ENCODE measurements at regions not wholly inside any gene's neighbourhood (a gene's known extent, or its start where the extent isn't known, plus 50 kb on each side); places are given as distances from the start of the nearest gene placed in this dataset.
A peak's percentile ranks its signal among the peaks of the same experiment; 100 is the strongest.
"Not testable (repeated sequence)": the region's sequence is repeated elsewhere in the genome, so short reads cannot be mapped to it uniquely, and the experiment has no call there.

DNA sequence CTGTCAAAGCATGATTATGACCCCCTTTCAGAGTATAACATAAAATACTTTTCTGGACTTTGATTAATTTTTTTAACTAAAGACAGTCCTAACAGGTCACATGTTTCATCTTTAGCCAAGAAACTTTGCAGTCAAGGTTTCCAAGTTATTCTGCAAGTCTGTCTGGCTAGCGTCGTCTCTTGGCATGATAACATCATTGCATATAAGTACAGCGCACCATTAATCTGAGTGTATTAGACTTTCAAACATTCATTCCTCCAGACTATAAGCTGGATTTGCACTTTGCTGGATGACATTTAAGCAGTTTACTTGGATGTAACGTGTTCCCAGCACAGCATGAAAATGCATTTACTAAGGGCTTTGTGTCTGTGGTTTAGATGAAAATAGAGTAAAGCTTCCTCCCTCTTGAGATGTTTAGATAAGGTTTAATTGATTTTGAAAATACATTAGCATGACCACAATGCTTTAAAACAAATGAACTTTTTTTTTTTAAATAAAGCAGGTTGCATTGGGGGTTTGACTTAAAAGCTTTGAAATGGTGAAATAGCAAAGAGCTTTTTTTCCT, 349.0 kb upstream of the MTPN start:
- no peak for DNase-seq (ENCODE audit: low read depth)

- no peak for DNase-seq (ENCODE audit: low read depth)
These were observed 348.4 kb upstream of the MTPN start for GRCh38 chr7:136325578-136325977.

- no peak for DNase-seq (ENCODE audit: low read depth)
These were observed 347.9 kb upstream of the MTPN start for GRCh38 chr7:136325027-136325426.

GRCh38 chr7:136324073-136324704, 347.0 kb upstream of the MTPN start:
- no peak for DNase-seq (ENCODE audit: low read depth)

GRCh38 chr7:136312592-136312991, 335.4 kb upstream of the MTPN start:
- DNase-seq (ENCODE audit: low read depth): no peak

GRCh38 chr7:136309407-136309806, 332.2 kb upstream of the MTPN start:
- no peak for DNase-seq (ENCODE audit: low read depth)

DNA sequence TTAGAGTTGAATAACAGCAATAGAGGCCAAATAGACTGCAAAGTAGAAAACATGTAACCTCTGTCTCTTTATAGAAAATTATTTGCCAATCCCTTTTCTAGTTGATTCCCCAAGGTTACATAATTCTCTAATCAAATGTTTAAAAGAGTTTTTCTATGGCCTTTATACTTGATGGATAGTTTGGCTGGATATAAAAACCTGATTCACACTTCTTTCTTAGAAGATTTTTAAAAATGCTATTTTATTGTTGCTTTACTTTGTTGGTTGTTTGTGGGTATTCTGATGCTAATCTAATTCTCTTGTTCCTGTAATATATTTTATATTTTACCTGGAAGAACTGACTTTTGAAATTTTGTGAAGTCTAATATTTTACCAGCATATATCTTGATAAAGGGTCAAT, 331.1 kb upstream of the MTPN start:
- no peak for DNase-seq (ENCODE audit: low read depth)

- DNase-seq (ENCODE audit: low read depth): peak; percentile 5
These were observed 326.0 kb upstream of the MTPN start for GRCh38 chr7:136303162-136303561.

GRCh38 chr7:136302049-136302448, 324.9 kb upstream of the MTPN start:
- no peak for DNase-seq (ENCODE audit: low read depth)

- no peak for DNase-seq (ENCODE audit: low read depth)
These were observed 317.8 kb upstream of the MTPN start for GRCh38 chr7:136294977-136295376.

GRCh38 chr7:136293841-136294391, 316.8 kb upstream of the MTPN start:
- DNase-seq (ENCODE audit: low read depth): no peak

GRCh38 chr7:136293272-136293671, 316.1 kb upstream of the MTPN start:
- DNase-seq (ENCODE audit: low read depth): no peak

- DNase-seq (ENCODE audit: low read depth): no peak
These were observed 315.2 kb upstream of the MTPN start for GRCh38 chr7:136292365-136292764.

- DNase-seq (ENCODE audit: low read depth): no peak
These were observed 313.2 kb upstream of the MTPN start for GRCh38 chr7:136290351-136290750.

DNA sequence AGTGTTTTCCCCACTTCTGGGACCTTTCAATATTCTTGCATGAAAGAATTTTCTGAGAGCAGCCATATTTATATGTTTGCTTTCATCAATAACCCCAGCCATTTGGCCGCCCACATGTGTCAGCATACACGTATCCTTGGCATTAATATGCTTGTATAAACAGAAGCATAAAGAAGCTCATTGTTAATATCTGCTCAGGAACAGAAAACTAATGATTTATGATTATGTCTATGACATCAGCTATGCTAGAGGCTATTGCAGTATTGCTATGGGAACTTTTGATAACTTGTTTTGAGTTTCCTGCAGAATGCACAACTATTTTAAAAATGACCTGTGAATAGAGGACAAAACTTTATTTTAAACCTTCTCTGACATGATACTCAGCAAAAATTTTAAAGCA, 300.9 kb upstream of the MTPN start:
- DNase-seq (ENCODE audit: low read depth): no peak

- DNase-seq (ENCODE audit: low read depth): no peak
These were observed 298.6 kb upstream of the MTPN start for GRCh38 chr7:136275794-136276193.

GRCh38 chr7:136274636-136275345, 297.6 kb upstream of the MTPN start:
- DNase-seq (ENCODE audit: low read depth): no peak

DNA sequence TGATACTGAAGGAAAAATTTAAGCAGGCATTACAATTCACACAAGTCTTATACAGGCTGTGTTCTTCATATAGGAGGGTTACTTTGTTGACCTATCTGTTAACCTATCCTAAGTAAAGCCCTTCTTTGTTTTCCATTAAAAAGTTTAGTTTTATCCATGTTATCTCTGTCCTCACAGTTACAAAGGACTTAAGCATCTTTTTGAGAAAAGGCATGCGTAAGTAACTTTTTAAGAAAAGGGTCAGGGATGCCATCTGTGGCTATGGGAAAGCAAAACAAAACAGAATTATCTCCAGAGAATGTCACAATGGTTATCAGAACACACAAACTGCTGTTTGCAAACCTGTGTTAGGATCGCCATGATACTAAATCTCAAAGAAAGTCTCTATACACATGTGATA, 295.8 kb upstream of the MTPN start:
- no peak for DNase-seq (ENCODE audit: low read depth)

- DNase-seq (ENCODE audit: low read depth): no peak
These were observed 290.7 kb upstream of the MTPN start for GRCh38 chr7:136267822-136268221.

GRCh38 chr7:136266457-136266856, 289.3 kb upstream of the MTPN start:
- DNase-seq (ENCODE audit: low read depth): no peak

- DNase-seq (ENCODE audit: low read depth): not testable (repeated sequence)
These were observed 287.1 kb upstream of the MTPN start for GRCh38 chr7:136264304-136264703.

- not testable (repeated sequence) for DNase-seq (ENCODE audit: low read depth)
These were observed 286.1 kb upstream of the MTPN start for GRCh38 chr7:136263112-136263860.

Measured in myocyte (in vitro differentiated cells).